ENCODE measurements at regions not wholly inside any gene's neighbourhood (a gene's known extent, or its start where the extent isn't known, plus 50 kb on each side); places are given as distances from the start of the nearest gene placed in this dataset.

DNA sequence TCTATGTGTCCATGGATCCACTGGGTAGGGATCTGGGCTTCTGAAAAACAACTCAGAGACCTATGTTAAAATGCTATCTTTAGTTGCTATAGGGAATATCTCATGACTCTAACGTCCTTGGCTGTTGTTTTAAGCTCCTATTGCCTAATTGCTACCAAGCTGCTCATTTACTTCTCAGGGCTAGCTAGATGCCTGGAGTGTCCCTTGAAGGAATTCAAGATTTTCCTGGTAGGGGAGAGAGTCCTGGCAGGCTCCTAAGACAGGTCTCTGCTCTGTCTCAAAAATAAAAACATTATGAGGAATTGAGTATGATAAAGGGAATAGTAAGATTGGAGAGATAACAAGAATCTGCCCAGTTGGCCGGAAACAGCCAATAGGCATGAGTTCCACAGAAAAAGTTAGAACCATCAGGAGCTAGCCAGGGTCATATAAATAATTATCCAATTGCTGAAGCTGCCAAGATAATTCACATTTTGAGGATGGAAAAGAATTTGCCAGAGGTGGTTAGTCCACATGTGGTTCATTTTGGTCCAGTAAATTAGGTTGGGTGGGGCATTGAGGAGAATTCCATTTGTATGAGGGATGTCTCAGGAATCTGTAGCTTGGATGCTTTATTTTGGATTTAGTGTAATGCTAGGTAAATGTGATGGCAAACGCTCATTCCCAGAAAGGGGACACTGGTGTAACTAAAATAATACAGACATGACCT lies 362.7 kb upstream of the VSTM2A start:
- no peak overlapping the region for H3K9ac ChIP-seq (ENCODE audit: insufficient read depth, low read length, poor library complexity, severe bottlenecking)
- Mint-ChIP-seq H3K27ac (no peak overlapping the region), H3K27me3 (ENCODE audit: low read depth in 3 of 3) (no peaks in the 10 kb centered on the region), H3K36me3 (no peaks in the 10 kb centered on the region), H3K4me3 (no peak overlapping the region), H3K4me1 (no peaks in the 10 kb centered on the region), H3K9me3 (peaks cover 7 to 27% (median 15%) of the 10 kb centered on the region in 7 donors)
- no peaks in the 10 kb centered on the region for H4K20me1 ChIP-seq (ENCODE audit: insufficient read depth, low read length)
- H3K27ac ChIP-seq (ENCODE audit: low read depth in 1 of 2, low read length in 2 of 2) = no peak overlapping the region
- H3K4me1 ChIP-seq (ENCODE audit: control insufficient read depth in 1 of 2, insufficient read depth in 2 of 2, low read length in 2 of 2) = no peaks in the 10 kb centered on the region
- no peak for DNase-seq
- no peak overlapping the region for H3K4me3 ChIP-seq (replicated peaks in 1 of 3; ENCODE audit: low read depth in 2 of 3, low read length in 3 of 3)
- TF ChIP-seq, protein P1, sequence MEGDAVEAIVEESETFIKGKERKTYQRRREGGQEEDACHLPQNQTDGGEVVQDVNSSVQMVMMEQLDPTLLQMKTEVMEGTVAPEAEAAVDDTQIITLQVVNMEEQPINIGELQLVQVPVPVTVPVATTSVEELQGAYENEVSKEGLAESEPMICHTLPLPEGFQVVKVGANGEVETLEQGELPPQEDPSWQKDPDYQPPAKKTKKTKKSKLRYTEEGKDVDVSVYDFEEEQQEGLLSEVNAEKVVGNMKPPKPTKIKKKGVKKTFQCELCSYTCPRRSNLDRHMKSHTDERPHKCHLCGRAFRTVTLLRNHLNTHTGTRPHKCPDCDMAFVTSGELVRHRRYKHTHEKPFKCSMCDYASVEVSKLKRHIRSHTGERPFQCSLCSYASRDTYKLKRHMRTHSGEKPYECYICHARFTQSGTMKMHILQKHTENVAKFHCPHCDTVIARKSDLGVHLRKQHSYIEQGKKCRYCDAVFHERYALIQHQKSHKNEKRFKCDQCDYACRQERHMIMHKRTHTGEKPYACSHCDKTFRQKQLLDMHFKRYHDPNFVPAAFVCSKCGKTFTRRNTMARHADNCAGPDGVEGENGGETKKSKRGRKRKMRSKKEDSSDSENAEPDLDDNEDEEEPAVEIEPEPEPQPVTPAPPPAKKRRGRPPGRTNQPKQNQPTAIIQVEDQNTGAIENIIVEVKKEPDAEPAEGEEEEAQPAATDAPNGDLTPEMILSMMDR (IDR thresholded peaks at IDR 0.05) = no peak
- no peaks in the 10 kb centered on the region for H3K27me3 ChIP-seq (ENCODE audit: control insufficient read depth in 2 of 2, insufficient read depth in 2 of 2, low read length in 2 of 2)
- H3K36me3 ChIP-seq (replicated peaks in 1 of 2; ENCODE audit: control insufficient read depth in 1 of 2, insufficient read depth in 2 of 2, low read length in 2 of 2) = no peaks in the 10 kb centered on the region
- no peak overlapping the region for H2AFZ ChIP-seq (ENCODE audit: insufficient read depth, low read depth, low read length, poor library complexity, severe bottlenecking)
- H3K4me2 ChIP-seq (replicated peaks; ENCODE audit: extremely low read depth, low read length, poor library complexity, severe bottlenecking) = no peak overlapping the region
- H3K9me3 ChIP-seq (replicated peaks in 1 of 2; ENCODE audit: control insufficient read depth in 1 of 2, insufficient read depth in 1 of 2, low read length in 2 of 2) = peaks cover 24 to 46% of the 10 kb centered on the region in 2 donors
- WGBS (ENCODE audit: insufficient coverage) = 56% methylated on average over 1 of the region's 3 CpGs
- H3K79me2 ChIP-seq (ENCODE audit: insufficient read depth, low read length) = no peaks in the 10 kb centered on the region
- intact Hi-C loops (cut with micrococcal nuclease) = no loop called here

DNA sequence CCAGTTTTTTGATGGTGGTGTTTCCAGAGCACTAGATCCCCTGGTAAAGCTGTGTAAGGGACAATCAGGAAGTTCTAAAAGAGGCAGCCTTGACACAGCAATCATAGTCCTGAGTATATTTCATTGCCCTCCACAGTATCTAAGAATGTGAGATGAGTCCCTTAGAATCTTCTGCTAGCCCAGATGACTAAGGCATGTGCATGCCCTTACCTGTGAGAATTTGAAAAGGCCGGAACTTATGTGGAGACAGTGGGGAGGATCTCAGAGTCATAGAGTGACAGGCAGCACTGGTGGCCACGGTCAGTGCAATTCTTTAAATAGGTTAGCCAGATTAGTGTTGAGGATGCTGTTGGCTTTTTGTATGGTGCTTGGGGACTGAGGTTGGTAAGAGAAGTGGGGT lies 361.4 kb upstream of the VSTM2A start:
- H3K27ac Mint-ChIP-seq = no peak overlapping the region
- H3K9me3 Mint-ChIP-seq = peaks cover 8 to 31% (median 15%) of the 10 kb centered on the region in 7 donors
- Histone ChIP-seq H3K27ac (ENCODE audit: low read depth in 1 of 2, low read length in 2 of 2) (no peak overlapping the region), H3K9ac (ENCODE audit: insufficient read depth, low read length, poor library complexity, severe bottlenecking) (no peak overlapping the region), H4K20me1 (ENCODE audit: insufficient read depth, low read length) (no peaks in the 10 kb centered on the region), H3K9me3 (replicated peaks in 1 of 2; ENCODE audit: control insufficient read depth in 1 of 2, insufficient read depth in 1 of 2, low read length in 2 of 2) (peaks cover 33 to 45% of the 10 kb centered on the region in 2 donors), H3K27me3 (ENCODE audit: control insufficient read depth in 2 of 2, insufficient read depth in 2 of 2, low read length in 2 of 2) (no peaks in the 10 kb centered on the region), H3K4me1 (ENCODE audit: control insufficient read depth in 1 of 2, insufficient read depth in 2 of 2, low read length in 2 of 2) (no peaks in the 10 kb centered on the region), H3K36me3 (replicated peaks in 1 of 2; ENCODE audit: control insufficient read depth in 1 of 2, insufficient read depth in 2 of 2, low read length in 2 of 2) (no peaks in the 10 kb centered on the region), H2AFZ (ENCODE audit: insufficient read depth, low read depth, low read length, poor library complexity, severe bottlenecking) (no peak overlapping the region), H3K4me3 (replicated peaks in 1 of 3; ENCODE audit: low read depth in 2 of 3, low read length in 3 of 3) (no peak overlapping the region), H3K79me2 (ENCODE audit: insufficient read depth, low read length) (no peaks in the 10 kb centered on the region), H3K4me2 (replicated peaks; ENCODE audit: extremely low read depth, low read length, poor library complexity, severe bottlenecking) (no peak overlapping the region)
- no peak overlapping the region for H3K4me3 Mint-ChIP-seq
- 90% methylated on average over 2 of the region's 2 CpGs for WGBS (ENCODE audit: insufficient coverage)
- TF ChIP-seq, protein P1 (IDR thresholded peaks at IDR 0.05) = no peak
- no peaks in the 10 kb centered on the region for H3K36me3 Mint-ChIP-seq
- intact Hi-C loops (cut with micrococcal nuclease) = no loop called here
- H3K4me1 Mint-ChIP-seq = no peaks in the 10 kb centered on the region
- no peaks in the 10 kb centered on the region for H3K27me3 Mint-ChIP-seq (ENCODE audit: low read depth in 3 of 3)
- no peak for DNase-seq

Data from CD14-positive monocyte (primary cell).